HUDEP-2 (cell line): ENCODE measurements at regions not wholly inside any gene's neighbourhood (a gene's known extent, or its start where the extent isn't known, plus 50 kb on each side); places are given as distances from the start of the nearest gene placed in this dataset.
"Not testable (repeated sequence)": the region's sequence is repeated elsewhere in the genome, so short reads cannot be mapped to it uniquely, and the experiment has no call there.

ENCODE experiments used
- DNase-seq, 76 experiments: peaks; one replicate each; lab custom pipeline; 2025; ENCODE audit not compliant: unreplicated experiment in 76 of 76; lab: John Stamatoyannopoulos, UW

DNA sequence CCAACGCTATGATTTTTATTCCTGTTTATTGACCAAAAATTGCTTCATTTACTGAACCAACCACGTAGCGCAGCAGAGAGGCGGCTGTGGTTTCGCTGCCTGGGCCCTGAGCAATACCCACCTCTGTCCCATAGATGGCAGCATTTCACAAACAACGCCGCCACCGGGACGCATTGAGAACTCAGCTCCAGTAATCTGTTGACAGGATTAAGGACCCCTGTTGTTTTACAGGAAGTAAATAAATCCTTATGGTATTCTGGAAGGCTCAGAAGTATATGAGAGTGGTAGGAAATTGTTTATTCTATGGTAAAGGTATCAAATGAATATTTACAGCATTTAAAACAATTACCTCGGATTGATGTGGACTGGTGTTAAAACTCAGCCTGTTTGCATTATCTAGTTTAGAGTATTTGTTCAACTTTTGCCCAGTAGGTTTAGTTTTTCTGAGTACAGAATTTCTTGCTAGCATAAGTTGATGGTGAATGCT lies 547.9 kb upstream of the SLC35B3 start:
- peak in 49 of 76 experiments; percentile 1 to 79 (median 28) for DNase-seq

DNA sequence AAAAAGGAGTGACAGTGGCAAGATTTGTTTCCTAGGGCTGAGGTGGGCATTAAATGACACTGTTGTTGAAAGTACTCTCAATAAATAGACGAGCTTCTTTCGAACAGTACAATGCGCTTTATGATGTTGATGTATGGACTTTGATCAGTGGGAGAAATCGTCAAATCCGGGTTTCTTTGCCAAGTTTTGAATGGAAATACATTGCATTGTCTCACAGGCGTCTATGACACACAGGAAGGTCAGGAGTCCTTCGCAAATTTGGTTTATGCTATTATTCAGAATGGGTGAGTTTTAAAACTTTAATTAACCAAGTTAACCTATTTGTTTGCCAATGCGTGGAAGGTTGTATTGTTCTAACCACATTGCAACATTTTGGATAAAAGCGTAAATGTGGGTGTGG lies 547.3 kb upstream of the SLC35B3 start:
- DNase-seq: no peak

- DNase-seq: no peak
Measured at GRCh38 chr6:8973395-8973794, 538.0 kb upstream of the SLC35B3 start.

GRCh38 chr6:8969747-8970146 lies 534.4 kb upstream of the SLC35B3 start:
- no peak for DNase-seq

GRCh38 chr6:8958894-8959511 lies 523.7 kb upstream of the SLC35B3 start:
- no peak for DNase-seq

DNA sequence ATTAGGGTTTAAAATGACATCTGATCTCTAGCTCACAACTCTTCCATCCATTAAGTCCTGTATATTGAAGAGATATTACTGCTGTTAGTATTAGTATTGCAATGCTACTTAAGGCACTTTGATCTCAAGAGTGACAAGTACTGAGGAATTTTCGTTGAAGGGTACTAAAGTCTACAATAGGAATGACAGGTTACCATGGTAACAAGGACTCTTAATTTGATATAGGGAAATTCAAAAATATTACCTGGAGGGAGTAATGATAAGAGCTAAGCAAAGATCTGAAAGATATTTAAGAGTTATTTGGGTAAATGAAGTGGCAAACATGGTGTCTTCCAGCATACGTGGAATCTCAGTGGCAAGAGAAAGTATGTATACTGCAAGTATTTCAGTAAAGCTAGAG lies 518.0 kb upstream of the SLC35B3 start:
- no peak for DNase-seq

GRCh38 chr6:8948733-8949132 lies 513.4 kb upstream of the SLC35B3 start:
- no peak for DNase-seq

DNA sequence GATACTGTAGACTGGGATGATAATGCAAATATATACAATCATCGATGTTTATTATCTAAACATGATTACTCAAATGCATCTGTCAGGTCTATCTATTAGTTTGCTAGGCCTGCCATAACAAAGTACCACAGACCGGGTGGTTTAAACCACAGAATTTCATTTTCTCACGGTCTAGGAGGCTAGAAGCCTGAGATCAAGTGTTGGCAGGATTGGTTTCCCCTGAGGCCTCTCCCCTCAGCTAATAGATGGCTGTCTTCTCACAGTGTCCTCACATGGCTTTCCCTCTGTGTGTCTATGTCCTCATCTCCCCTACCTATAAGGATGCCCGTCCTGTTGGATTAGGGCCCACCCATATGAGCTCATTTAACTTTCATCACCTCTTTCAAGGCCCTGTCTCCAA lies 512.6 kb upstream of the SLC35B3 start:
- no peak for DNase-seq

DNA sequence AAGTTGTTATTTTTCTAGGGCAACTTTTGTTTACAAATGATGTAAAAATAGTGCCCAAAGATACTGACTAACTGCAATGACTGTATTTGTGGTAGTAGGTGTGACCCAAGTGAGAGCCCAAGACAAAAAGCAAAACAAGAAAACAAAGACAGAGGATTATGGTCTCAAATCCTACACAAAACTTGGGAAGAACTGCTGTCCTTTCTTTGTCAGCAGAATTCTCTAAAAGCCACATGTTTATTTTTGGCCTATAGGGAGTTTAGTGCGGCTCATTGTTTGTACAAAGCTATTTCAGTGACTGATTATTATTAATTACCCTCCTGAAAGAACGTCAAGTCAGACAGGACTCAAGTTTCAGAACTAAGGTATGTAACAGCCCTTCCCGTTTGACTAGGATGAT lies 509.2 kb upstream of the SLC35B3 start:
- DNase-seq: no peak

DNA sequence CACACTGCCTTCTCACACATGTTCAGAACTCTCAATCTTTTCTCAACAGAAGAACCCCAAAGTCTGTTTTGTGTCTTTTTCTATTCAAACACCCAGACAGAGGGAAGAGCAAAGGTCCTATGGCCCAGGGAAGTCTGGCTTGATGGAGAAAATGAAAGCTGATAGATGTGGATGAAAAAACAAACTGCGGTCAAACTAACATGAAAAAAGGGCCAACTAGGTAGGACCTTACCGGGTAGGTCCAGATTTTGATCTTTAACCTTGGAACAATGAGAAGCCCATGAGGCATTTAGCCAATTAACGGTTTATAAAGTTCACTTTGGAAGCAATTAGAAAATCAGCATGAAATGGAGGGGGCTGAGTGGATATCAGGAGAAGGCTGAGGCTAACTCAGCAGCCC lies 507.7 kb upstream of the SLC35B3 start:
- DNase-seq: no peak

GRCh38 chr6:8941577-8941976 lies 506.2 kb upstream of the SLC35B3 start:
- DNase-seq: no peak

DNA sequence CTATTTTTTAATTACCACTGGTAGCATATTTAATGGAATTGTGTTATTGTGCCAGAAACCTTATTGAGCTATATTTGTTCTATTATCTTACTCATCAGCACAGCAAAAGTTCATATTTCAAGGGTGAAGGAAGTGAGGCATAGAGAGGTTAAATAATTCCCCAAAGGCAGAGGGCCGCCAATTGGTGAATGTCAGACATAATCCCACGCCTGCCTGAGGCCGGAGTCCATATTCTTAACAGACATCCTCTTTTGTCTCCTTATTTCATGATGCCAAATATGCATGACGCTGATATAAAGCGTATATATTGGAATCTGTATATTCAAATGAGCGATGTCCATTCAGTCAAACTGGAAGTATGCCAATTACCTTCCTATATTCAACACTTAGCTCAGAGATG lies 505.0 kb upstream of the SLC35B3 start:
- DNase-seq: no peak

GRCh38 chr6:8939615-8940014 lies 504.3 kb upstream of the SLC35B3 start:
- DNase-seq: no peak

GRCh38 chr6:8934318-8934717 lies 499.0 kb upstream of the SLC35B3 start:
- no peak for DNase-seq

GRCh38 chr6:8930009-8930408 lies 494.7 kb upstream of the SLC35B3 start:
- DNase-seq: no peak

- DNase-seq: not testable (repeated sequence)
Measured at GRCh38 chr6:8920244-8920643, 484.9 kb upstream of the SLC35B3 start.

GRCh38 chr6:8918196-8918595 lies 482.9 kb upstream of the SLC35B3 start:
- no peak for DNase-seq

DNA sequence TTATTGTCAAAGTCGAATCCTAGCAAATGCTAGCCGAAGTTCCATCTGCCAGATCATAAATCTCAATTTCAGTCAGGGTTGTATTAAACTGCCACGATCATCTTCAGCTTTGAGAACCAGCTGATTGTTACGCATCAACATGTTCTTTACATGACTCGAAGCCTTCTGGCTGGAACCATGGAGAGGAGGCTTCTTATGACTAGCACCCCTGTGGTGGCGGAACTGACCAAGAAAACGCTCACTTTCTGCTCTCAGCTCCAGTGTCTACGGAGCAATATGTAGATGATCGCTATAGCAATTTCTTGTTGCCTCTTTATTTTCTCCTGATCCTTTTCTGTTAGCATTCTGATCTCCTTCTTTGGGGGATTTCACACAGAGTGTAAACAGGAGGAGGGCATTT lies 479.4 kb upstream of the SLC35B3 start:
- no peak for DNase-seq

GRCh38 chr6:8908638-8909037 lies 473.3 kb upstream of the SLC35B3 start:
- DNase-seq: no peak

DNA sequence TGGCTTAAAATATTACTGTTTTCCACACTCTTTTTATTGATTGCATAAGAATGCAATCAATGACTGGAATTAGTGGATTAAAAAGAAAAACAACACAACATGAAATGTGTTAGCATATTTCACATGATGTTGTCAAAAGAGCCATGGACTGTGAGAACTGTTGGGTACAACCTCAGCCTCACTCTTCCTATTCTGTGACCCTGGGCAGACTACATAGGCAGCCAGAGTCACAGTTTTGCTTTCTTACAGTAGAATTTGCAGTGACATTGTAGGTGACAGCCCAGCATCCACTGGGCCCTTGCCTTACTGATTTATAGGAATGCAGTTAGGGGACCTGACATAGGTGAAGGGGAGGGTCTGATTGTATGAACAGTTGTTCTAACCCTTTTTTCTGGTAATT lies 471.4 kb upstream of the SLC35B3 start:
- no peak for DNase-seq

DNA sequence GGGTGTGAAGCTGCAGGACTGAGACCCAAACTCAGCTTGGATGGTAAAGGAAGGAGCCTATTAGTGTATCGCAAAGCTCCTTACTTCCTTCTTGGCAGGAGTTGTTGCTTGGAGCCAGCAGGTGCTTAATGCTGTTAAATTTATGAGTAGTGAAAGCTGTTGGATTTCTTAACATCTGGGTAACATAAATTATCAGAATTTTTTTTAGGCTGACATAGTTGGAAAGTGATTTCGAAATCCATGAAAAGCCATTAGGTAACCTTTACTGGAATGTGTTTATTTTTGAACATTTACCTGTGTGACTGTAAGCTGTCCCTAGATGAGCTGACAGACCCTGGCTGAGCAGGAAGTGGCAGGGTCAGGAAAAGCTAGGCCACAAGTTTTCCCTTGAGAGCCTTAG lies 470.4 kb upstream of the SLC35B3 start:
- no peak for DNase-seq

DNA sequence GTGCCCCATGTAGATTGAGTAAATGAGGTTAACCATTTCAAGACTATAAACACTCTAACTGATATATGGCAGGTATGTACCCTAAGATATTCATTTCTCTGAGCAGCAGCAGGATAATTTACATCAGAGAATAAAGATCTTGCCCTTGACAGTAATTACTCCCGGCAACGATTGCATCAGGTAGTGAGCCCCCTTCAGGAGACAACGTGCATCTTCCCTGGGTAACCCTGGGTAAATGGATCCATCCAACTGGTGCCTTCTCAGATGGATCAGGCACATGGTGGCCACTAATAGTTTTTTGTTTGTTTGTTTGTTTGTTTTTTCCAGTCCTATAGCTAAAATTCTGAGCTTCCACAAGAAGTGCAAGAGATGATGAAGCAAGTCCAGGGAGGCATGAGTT lies 469.4 kb upstream of the SLC35B3 start:
- peak in 1 of 76 experiments; percentile 2 for DNase-seq

- no peak for DNase-seq
Measured at GRCh38 chr6:8900056-8900455, 464.7 kb upstream of the SLC35B3 start.
